ENCODE measurements at regions not wholly inside any gene's neighbourhood (a gene's known extent, or its start where the extent isn't known, plus 50 kb on each side); places are given as distances from the start of the nearest gene placed in this dataset.

DNA sequence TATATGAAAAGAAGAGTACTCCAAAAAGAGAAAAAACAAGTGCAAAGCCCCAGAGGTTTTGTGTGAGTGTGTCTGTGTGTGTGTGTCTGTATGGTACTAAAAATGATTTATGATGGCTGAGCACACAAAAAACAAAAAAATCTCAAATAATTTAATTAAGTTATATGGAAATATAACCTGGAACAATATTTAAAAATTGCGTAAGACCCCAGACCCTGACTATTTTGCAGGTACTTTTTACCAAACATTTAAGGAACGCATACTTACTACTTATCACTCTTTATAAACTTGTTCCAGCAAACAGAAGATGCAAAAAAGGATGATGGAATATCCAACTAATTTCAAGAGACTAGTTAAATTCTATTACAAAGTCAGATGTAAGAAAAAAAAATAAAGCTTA, 317.4 kb upstream of the KCNH7 start (continued):
- TF ChIP-seq, protein P1, sequence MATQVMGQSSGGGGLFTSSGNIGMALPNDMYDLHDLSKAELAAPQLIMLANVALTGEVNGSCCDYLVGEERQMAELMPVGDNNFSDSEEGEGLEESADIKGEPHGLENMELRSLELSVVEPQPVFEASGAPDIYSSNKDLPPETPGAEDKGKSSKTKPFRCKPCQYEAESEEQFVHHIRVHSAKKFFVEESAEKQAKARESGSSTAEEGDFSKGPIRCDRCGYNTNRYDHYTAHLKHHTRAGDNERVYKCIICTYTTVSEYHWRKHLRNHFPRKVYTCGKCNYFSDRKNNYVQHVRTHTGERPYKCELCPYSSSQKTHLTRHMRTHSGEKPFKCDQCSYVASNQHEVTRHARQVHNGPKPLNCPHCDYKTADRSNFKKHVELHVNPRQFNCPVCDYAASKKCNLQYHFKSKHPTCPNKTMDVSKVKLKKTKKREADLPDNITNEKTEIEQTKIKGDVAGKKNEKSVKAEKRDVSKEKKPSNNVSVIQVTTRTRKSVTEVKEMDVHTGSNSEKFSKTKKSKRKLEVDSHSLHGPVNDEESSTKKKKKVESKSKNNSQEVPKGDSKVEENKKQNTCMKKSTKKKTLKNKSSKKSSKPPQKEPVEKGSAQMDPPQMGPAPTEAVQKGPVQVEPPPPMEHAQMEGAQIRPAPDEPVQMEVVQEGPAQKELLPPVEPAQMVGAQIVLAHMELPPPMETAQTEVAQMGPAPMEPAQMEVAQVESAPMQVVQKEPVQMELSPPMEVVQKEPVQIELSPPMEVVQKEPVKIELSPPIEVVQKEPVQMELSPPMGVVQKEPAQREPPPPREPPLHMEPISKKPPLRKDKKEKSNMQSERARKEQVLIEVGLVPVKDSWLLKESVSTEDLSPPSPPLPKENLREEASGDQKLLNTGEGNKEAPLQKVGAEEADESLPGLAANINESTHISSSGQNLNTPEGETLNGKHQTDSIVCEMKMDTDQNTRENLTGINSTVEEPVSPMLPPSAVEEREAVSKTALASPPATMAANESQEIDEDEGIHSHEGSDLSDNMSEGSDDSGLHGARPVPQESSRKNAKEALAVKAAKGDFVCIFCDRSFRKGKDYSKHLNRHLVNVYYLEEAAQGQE (IDR thresholded peaks at IDR 0.05): no peak
- TF ChIP-seq MYC (IDR thresholded peaks at IDR 0.05; ENCODE audit: borderline replicate concordance, low read length) (no peak), POLR2AphosphoS2 (conservative IDR thresholded peaks at IDR 0.05; ENCODE audit: low read length) (no peak), JUN (IDR thresholded peaks at IDR 0.05) (no peak), HOXA7 (CRISPR knock-in tag; IDR thresholded peaks at IDR 0.05) (no peak), SMC3 (IDR thresholded peaks at IDR 0.05) (no peak)

DNA sequence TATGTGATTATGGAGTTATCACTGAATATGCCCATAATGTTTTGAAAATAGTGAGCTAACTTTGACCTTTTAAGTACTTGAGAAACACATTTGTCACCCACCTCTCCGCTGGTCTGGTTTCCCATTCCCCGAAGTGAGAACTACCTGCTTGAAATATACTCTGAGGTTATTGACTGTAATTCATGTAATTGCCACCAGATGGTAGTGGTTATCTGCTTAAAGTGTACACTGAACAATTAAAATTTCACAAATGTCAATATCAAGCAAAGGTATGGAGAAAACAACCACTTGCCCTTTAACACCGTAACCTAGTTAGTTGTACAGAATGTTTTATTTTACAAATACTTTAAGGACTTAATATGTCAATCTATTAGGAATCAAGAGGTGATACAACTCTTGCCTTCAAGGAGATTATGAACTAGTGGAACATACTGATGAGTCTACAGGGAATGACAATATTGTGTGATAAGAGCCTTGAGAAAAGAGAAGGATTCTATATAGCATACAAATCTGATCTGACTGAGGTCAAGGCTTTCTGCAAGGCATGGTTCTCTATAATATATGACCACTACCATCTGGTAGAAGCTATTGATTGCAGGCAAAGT, 316.8 kb upstream of the KCNH7 start:
- Histone ChIP-seq H3K4me1 (peaks cover 6% of the 10 kb centered on the region; the same call in 1 of the 3 replicates), H3K4me2 (no peak overlapping the region), H3K9me3 (no peaks in the 10 kb centered on the region), H3K27ac (no peak overlapping the region), H3K4me3 (no peak overlapping the region)
- 5% methylated on average over 3 of the region's 3 CpGs for WGBS (ENCODE audit: missing lambda C conversion rate)
- FAIRE-seq: peak; percentile 74
- ChIA-PET POLR2A (no interaction called here), CTCF (interaction anchor here (0.7 to 2.8 kb wide), 14 partner anchors 8 to 1382 kb away, joined by 3 to 23 read pairs (median 4); no protein-coding TSS in a partner anchor)
- ATAC-seq: peak; percentile 66 to 83; a peak in 5 of 6 replicates
- peak; percentile 21 to 44 for DNase-seq (ENCODE audit: low read depth in 1 of 2, low spot score in 1 of 2)
- TF ChIP-seq CBX2 (IDR thresholded peaks at IDR 0.05; ENCODE audit: borderline replicate concordance, low read depth) (no peak), SMC3 (IDR thresholded peaks at IDR 0.05) (peak; percentile 74), RAD21 (conservative IDR thresholded peaks at IDR 0.05 in 1 of 2, IDR thresholded peaks at IDR 0.05 in 1 of 2) (peak; percentile 80)
- TF ChIP-seq, protein P2, sequence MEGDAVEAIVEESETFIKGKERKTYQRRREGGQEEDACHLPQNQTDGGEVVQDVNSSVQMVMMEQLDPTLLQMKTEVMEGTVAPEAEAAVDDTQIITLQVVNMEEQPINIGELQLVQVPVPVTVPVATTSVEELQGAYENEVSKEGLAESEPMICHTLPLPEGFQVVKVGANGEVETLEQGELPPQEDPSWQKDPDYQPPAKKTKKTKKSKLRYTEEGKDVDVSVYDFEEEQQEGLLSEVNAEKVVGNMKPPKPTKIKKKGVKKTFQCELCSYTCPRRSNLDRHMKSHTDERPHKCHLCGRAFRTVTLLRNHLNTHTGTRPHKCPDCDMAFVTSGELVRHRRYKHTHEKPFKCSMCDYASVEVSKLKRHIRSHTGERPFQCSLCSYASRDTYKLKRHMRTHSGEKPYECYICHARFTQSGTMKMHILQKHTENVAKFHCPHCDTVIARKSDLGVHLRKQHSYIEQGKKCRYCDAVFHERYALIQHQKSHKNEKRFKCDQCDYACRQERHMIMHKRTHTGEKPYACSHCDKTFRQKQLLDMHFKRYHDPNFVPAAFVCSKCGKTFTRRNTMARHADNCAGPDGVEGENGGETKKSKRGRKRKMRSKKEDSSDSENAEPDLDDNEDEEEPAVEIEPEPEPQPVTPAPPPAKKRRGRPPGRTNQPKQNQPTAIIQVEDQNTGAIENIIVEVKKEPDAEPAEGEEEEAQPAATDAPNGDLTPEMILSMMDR (IDR thresholded peaks at IDR 0.05): peak; percentile 77

DNA sequence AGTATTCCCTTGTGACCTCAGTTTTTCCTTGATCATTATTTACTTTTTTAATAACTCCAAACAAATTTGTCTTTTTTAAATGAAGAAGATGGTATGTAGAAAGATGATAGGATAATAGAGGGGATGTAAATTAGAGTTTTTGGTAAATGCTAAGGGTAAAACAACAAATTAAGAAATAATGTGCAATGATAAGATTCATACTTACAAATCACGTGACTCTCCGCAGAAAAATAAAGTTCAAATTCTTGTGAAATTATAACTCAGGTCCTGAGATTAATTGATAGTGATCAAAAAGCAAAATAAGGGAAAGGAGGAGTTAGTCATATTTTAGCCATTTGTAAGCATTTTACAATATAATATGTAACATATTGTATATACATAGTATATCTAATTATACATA, 304.1 kb upstream of the KCNH7 start:
- no peak for FAIRE-seq
- TF ChIP-seq, protein P3, sequence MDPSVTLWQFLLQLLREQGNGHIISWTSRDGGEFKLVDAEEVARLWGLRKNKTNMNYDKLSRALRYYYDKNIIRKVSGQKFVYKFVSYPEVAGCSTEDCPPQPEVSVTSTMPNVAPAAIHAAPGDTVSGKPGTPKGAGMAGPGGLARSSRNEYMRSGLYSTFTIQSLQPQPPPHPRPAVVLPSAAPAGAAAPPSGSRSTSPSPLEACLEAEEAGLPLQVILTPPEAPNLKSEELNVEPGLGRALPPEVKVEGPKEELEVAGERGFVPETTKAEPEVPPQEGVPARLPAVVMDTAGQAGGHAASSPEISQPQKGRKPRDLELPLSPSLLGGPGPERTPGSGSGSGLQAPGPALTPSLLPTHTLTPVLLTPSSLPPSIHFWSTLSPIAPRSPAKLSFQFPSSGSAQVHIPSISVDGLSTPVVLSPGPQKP (IDR thresholded peaks at IDR 0.05; ENCODE audit: low read depth, low read length): no peak
- no peak for TF ChIP-seq EHMT2 (IDR thresholded peaks at IDR 0.05; ENCODE audit: low read depth)
- TF ChIP-seq CBX2 (IDR thresholded peaks at IDR 0.05; ENCODE audit: borderline replicate concordance, low read depth): no peak
- TF ChIP-seq CEBPB (IDR thresholded peaks at IDR 0.05): no peak
- no peak for TF ChIP-seq ZNF302 (CRISPR knock-in tag; IDR thresholded peaks at IDR 0.05)
- no peak for TF ChIP-seq SREBF2 (IDR thresholded peaks at IDR 0.05)
- TF ChIP-seq ESRRA (IDR thresholded peaks at IDR 0.05; ENCODE audit: borderline replicate concordance, low read length): no peak
- TF ChIP-seq PHF8 (IDR thresholded peaks at IDR 0.05; ENCODE audit: borderline replicate concordance, low read depth): no peak
- TF ChIP-seq EP300 (IDR thresholded peaks at IDR 0.05): no peak
- TF ChIP-seq GATA3 (IDR thresholded peaks at IDR 0.05; ENCODE audit: borderline replicate concordance): no peak
- TF ChIP-seq BHLHE40 (IDR thresholded peaks at IDR 0.05; ENCODE audit: low read depth, low read length): no peak
- TF ChIP-seq RAD21 (conservative IDR thresholded peaks at IDR 0.05 in 1 of 2, IDR thresholded peaks at IDR 0.05 in 1 of 2): no peak
- no peak for TF ChIP-seq MAZ (IDR thresholded peaks at IDR 0.05; ENCODE audit: borderline replicate concordance, low read depth, low read length)
- TF ChIP-seq, protein P4, sequence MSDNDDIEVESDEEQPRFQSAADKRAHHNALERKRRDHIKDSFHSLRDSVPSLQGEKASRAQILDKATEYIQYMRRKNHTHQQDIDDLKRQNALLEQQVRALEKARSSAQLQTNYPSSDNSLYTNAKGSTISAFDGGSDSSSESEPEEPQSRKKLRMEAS (IDR thresholded peaks at IDR 0.05): no peak
- Histone ChIP-seq H3K27ac (no peak overlapping the region), H3K4me2 (no peak overlapping the region), H3K4me3 (no peak overlapping the region), H3K4me1 (no peaks in the 10 kb centered on the region), H3K9me3 (no peaks in the 10 kb centered on the region)
- 67% methylated on average over 2 of the region's 2 CpGs for WGBS (ENCODE audit: missing lambda C conversion rate)
- no peak for DNase-seq (ENCODE audit: low read depth in 1 of 2, low spot score in 1 of 2)
- no peak for ATAC-seq
- POLR2A ChIA-PET: no interaction called here
- CTCF ChIA-PET: no interaction called here

Measured in A549 (cell line).